Activated T-helper 1 cell treated with Interleukin-2 at 50 U/mL for 16 hours (primary cell): ENCODE measurements at regions not wholly inside any gene's neighbourhood (a gene's known extent, or its start where the extent isn't known, plus 50 kb on each side); places are given as distances from the start of the nearest gene placed in this dataset.
"Not testable (repeated sequence)": the region's sequence is repeated elsewhere in the genome, so short reads cannot be mapped to it uniquely, and the experiment has no call there.

Experiments
- DNase-seq: peaks from one replicate; pipeline ENCODE4 v3.0.0-alpha.2; 2020; ENCODE audit warnings: low read depth

GRCh38 chr2:58364098-58364497 lies 123.0 kb upstream of the FANCL start:
- DNase-seq, result no peak

DNA sequence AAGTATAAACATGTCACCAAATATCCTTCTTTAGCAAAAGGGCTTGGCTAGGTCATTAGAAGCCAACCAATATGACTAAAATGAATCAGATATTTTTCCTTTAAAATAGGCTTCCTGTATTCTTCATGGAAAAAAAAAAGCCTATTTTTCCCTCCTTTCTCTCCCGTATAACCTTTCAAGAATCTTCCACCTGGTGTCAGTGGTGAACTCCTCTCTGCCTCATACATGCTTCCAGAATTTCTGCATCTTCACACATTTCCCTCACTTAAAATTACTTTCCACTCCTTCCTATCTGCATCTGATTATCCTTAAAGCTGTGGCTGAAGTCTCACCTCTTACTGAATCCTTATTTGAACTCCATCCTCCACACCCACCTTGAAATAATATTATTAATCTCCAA lies 116.9 kb upstream of the FANCL start:
- DNase-seq, result no peak

DNA sequence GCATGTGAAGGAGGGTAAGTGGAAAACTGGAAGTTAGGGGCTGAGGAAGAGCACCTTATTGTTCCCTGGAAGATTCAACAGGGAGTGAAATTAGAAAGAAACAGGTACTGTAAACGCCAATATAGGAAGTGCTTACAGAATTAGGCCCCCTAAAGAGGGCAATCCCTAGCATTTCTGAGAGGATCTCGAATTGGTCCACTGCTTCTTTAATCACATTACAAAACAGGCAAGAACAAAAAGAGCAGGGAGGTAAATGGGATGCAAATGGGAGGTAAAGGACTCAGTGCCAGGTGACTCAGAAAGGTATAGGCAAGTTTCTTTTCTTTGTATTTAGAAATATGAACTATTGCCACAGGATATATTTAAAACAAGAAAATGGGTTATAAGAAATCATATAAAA lies 116.4 kb upstream of the FANCL start:
- no peak for DNase-seq

GRCh38 chr2:58354230-58354629 lies 113.1 kb upstream of the FANCL start:
- no peak for DNase-seq

DNA sequence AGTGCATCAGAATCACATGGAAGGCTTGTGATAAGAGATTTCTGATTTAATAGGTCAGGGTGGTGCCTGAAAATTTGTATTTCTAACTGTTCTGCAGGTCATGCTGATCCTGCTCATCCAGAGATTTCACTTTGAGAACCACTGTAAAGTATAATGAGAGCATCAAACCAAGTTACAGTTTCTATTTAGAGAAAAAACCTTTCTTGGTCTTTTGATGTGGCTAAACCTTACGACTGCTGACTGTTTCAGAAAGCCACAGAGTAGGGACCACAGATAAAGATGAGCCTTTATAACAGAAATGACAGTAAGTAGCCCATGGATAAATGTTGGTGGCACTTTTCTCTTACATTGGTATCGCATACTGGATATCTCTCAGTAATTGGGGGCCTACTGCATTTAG lies 109.4 kb upstream of the FANCL start:
- DNase-seq, result no peak

GRCh38 chr2:58347810-58348209 lies 106.7 kb upstream of the FANCL start:
- DNase-seq, result no peak

GRCh38 chr2:58341047-58341446 lies 99.9 kb upstream of the FANCL start:
- DNase-seq, result no peak

GRCh38 chr2:58339548-58340243 lies 98.6 kb upstream of the FANCL start:
- DNase-seq, result no peak

- DNase-seq, result no peak
Measured at GRCh38 chr2:58336416-58336815, 95.3 kb upstream of the FANCL start.

DNA sequence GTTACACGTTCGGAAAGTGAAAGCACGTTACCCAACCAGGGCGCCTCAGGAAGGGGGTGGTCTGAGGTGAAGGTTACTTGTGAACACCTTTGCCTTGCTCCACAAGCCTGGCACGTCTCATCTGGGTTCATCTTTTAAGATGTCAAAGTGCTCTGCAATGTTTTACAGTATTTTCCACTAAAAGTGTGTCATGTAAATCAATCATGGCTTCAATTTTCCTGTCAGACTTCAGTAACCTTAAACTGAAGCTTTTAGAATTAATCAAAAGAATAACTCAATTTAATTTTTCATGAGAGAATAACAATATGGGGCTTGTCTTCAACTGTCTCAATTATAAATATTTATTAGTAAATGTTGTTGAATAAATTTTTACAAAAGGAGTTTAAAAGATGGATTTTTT lies 93.3 kb upstream of the FANCL start:
- DNase-seq, result no peak

GRCh38 chr2:58325296-58325895 lies 84.3 kb upstream of the FANCL start:
- DNase-seq, result not testable (repeated sequence)

GRCh38 chr2:58319481-58319880 lies 78.4 kb upstream of the FANCL start:
- no peak for DNase-seq

- not testable (repeated sequence) for DNase-seq
Measured at GRCh38 chr2:58318949-58319348, 77.8 kb upstream of the FANCL start.

DNA sequence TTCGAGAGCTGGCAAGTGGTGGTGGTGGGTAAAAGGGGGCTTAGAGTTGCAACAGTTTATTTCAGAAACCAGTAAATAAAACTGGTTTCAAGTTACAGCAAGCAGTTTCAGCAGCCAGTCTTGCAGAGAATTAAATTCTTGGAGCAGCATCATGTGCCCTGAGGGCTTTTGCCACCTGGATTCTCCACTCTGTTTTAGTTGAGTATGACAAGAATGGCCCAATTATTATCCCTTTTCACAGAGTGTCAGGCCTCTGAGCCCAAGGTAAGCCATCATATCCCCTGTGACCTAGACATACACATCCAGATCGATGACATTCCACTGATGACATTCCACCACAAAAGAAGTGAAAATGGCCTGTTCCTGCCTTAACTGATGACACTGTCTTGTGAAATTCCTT lies 72.8 kb upstream of the FANCL start:
- no peak for DNase-seq

DNA sequence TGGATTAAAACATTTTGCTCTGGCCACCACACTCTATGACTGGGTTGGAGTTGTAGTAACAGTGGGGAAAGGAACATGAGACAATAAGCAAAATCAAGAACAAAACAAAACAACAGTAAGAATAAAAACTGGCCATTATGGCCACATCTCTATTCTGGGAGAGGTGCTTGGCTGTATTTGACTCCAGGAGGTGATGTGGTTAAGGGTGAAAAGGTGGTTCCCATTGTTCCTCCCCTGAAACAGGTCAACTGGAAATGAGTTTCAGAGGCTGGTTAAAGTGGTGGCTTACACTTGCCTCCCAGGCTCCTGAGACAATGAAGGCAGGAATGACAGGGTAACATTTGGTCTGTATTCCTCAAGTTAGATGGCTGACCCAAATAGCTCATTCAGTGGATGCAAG lies 67.3 kb upstream of the FANCL start:
- no peak for DNase-seq

DNA sequence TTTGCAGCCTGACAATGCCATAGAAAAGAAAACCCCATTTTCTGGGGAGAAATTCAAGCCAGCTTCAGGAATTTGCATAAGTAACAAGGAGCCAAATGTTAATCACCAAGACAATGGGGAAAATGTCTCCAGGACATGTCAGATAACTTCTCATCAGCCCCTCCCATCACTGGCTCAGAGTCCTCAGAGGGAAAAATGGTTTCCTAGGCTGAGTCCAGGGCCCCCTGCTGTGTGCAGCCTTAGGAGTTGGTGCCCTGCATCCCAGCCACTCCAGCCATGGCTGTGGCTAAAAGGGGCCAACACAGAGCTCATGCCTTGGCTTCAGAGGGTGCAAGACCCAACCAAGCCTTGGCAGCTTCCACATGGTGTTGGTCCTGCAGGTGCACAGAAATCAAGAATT lies 63.7 kb upstream of the FANCL start:
- no peak for DNase-seq

DNA sequence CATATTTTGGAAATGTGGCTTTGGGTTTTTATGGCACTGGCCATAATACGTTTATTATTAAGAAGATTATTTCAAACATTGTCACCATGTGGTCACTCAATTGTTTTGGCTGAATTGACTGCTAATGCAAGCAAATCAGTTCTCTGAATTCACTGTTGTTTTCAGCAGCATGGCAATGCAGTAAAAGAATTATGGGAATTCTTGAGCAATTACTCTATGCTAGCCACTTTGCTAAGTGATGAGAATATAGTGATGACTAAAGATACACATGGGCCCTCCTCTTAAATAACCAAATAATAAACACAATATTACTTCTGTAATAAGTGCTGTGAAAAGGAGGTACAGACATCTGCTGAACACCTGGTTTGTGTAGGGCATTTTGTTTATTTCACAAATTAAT lies 58.0 kb upstream of the FANCL start:
- DNase-seq, result no peak

DNA sequence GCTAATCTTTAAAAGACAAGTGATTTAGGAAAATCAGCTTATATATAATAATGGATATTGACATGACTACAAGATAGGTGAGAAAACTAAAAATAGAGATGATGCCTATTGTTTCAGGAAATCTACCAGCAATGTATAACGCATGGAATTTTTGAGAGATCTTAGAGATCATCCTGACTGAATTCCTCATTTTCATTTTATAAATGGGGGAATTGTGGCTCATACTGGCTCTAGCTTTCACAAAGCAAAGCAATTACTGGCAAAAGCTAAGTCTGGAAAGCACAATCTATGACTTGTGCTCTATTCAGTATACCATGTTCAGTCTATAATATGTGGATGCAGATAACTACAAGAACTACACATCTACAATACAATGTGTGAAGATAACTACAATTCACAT lies 51.9 kb upstream of the FANCL start:
- no peak for DNase-seq

DNA sequence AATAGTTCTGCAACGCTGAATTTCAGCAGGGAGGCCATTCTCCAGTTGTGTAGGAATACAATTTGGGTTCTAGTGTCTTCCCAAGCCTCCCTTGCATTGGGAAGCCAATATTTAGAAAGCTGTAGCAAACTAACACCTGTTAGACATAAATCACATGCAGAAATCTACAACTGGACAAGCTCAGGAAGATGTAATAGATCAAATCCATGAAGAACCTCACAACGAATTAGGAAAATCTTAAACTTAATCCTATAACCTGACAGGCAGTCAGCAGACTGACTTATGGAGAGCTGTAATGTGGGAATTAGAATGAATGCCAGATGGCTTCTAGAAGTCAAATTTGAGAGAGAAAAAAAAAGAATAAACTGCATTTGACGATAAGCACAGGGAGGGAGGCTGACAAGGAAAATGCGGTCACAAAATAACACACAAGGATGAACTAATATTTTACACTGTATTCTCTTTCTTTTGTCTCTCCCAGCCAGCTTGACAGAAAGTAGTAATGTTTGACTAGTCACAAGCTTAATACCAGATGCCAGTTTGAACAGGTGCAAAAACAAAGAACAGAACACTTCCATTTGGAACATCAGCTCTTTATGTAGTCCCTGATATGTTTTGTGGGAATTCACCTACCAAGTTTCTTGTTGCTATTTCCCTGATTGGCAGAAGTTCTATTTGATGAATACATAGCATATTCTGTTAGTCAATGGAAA lies 50.8 kb upstream of the FANCL start:
- no peak for DNase-seq
